ENCODE measurements at regions not wholly inside any gene's neighbourhood (a gene's known extent, or its start where the extent isn't known, plus 50 kb on each side); places are given as distances from the start of the nearest gene placed in this dataset.

DNA sequence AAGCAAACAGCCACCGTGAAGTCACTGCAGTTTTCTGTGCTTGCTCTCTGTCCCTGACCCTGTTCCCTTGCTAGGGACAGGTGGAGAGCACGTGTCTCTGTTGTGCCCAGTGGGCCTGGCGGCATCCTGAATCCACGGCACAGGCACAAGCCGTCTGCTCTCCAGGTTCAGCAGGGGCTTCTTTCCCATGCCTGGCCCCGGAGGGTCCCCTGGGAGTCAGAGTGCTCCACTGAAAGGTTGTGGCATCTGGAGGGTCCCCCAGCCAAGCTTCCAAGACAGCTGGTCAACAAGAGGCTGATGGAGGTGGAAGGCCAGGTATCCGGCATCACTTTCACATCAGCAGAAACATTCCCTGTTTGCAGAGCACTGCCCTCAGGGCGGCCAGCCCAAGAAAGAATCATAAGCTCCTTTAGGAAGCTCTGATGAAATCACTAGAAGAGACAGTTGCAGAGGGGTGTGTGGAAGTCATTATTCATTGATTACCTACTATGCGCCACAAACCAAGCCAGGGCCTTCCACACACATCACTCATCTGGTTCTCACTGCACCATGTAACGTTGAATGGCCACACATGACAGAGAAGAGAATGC, 346.4 kb upstream of the B3GAT1 start:
- no peak for DNase-seq

DNA sequence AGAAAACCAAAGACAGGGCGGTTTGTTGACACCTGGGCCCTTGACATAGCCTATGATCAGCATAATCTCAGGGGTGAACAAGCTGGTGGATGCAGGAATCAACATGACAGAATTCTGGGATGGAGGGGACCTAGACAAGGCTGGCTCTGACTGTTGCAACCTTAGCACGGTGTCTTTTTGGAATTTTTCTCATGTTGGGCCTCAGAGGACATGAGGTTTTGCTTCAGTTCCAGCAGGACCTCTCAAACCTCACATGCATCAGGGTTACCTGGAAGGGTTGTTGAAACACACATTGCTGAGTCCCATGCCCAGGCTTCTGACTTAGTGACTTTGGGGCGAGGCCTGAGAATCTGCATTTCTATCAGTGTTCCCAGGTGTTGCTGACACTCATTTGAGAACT, 345.6 kb upstream of the B3GAT1 start:
- no peak for DNase-seq

DNA sequence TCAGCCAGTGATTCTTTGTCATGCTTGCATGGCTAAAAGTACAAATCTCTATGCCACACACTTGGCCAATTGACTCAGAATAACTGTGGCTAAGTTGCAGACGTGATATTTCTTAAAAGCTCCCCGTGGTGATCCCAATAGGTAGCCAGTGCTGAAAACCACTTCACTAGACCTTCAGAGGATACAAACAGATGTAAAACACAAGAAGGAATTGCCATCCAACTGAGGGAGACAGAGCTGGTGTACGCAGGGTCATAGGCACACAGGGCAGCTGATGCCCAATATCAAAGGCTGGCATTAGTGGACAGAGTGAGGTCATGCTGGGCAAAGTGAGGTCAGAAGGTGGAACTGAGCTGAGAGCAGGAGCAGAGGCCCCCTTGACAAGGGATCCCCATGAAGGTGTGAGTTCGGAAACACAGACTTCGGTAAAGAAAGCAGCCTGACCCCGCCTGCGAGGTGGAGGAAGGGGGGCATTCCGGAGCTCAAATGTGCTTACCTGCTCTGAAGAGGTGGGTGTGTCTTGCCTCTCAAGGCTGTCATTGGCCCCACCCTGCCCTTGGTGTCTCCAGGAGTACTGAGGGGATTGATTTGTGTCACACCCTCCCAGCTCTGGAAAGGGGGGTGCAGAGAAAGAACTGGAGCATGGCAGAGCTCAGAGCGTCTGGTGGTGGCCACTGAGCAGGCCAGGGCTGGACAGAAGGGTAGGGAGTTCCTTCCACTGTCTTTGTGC, 344.9 kb upstream of the B3GAT1 start:
- DNase-seq = peak in 1 of 3 experiments; percentile 68

DNA sequence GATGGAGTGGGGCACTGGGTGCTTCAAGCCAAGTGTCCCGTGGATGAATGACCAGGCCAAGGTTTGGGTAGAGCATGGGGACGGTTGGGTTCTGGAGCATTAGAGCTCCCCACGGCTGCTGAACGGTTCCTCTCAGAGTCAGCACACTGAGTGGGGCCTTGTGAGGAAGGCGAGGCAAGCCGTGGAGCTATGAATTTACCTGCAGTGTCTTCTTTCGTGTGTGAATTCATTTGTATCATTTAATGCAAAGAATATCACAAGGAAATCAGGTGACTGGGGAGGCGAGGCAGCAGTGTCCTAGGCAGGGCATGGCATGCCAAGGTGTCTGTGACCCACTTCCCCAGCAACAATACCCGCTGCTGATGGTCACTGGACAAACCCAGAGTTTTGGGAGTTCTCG, 343.5 kb upstream of the B3GAT1 start:
- DNase-seq = no peak

DNA sequence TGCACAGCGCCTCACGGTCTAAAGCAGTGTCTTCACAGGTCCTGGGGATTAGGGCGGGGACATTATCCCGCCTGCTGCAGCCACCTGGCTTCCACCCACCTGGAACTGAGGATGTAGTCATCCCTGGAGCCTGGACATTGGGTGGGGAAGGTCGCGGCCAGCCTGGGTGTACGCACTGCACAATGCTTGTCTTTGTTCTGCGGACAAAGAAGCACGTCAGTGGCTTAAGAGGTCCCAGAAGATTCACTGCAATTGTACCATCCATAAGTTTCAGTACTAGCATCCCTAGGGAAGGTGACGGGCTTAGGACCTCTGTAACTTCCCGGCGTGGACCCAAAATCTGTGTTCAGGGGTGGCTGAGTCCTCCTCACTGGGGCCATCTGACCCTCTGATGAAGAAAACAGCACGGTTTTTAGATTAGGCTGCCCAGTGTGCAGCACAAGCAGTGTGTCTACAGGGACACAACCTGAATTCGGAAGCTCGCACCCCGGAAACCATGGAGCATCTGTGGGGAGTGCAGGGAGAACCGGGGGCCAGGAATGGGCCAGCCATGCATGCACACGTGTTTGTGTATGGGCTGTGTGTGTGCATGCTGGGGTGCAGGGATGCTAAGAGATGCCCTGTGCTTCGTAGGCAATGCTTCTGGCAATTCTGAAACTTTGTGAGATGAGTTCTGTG, 342.6 kb upstream of the B3GAT1 start:
- DNase-seq = no peak

DNA sequence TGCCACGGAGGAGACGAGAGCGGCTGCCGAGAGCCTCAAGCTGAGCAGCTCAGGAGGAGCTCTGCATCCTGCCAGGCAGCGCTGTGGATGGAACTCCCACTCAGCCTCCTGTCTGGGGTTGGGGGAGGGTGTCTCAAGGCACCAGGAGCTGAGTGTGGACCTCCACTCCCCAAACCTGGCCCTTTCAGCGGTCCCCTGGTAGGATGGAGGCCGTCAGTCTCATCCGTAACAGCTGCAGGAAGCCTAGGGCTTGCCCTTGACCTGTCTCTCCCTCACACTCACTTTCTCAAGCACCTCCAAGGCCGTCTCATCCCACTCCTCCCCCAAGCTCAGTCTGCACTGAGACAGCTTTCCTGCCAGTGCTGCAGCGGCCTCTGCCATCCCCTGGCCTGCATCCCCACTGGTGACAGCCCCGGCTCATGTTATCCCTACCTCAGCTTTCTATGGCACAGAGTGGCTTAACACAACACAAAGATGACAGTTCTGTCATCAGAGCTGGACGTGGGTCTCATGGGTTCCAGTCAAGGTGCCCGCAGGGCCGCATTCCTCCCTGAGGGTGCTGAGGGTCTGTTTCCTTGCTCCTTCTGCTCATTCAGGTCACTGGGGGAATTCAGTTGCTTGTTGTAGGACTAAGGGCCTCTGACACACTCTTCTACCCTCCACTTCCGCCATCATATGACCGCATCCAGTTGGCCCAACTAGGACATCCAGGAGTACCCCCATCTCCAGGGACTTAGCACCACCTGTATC, 341.9 kb upstream of the B3GAT1 start:
- DNase-seq = no peak

DNA sequence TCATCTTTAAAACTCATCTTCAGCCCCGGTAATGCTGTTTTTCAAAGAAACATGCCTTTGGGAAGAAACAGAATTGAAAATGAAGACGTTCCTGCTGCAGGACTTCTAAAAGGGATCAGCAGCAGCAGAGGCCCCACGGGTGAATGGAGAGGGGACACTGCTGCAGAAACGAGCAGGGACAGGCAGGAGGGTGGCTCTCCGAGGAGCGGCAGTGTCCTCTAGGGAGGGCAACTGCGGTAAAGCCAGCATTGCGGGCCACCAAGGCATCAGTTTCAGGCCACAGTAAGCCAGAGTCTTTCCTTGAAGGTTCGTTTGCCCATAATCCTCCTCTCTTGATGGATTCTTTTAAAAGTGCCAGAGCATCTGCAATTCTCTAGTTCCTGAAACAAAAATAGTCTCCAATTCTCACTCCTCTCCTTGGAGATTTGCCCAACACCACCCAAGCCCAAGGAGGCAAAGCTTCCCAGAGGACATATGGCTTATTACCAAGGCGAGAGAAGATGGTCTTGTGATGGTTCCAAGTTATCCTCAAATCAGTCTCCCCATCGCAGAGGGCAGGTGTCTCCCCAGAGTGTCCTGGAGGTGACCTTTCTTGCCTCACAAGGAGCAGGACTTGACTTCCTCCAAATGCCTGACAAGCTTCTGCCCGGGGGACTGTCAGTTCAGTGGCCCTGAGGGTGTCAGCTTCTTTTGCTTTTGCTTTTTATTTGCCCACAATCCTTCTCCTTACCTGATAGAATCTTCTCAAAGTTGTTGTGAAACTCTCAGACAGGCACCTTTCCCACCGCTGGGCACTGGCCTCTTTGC, 341.1 kb upstream of the B3GAT1 start:
- DNase-seq = no peak

DNA sequence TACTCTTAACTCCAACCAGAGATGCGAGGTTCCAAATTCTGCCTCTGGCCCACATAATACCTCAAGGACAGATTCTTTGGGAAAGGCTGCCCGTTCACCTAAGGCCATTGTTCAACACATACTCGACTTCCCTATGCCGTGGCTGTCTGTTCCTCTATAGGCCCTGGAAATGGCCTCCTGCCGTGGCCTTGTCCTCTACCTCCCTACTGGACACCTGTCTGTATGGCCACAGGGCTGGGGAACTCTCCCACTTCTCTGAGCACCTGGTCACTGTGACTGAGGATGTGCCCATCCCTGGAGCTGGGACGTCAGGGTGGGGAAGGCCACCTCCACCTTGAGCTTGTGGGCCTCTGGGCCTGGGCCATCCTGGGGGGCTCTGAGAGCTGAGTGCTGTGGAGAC, 340.5 kb upstream of the B3GAT1 start:
- DNase-seq = no peak

DNA sequence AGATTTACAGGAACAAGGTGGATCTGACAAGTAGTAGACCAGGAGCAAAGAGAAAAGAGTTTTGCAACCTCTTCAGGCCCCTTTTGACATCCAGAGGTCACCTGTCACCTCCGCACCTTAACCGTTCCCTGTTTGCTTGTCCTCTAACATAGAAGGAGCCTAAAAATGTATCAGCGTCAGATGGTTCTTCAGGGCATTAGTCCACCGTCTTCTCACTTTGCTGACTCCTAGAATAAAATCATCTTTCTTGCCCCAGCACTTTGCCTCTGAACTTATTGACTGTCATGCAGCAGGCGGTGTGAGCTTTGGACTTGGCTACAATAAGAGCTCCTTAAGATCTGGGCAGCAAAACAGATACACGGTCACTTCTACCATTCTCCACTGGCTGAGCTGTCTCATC, 339.7 kb upstream of the B3GAT1 start:
- no peak for DNase-seq

DNA sequence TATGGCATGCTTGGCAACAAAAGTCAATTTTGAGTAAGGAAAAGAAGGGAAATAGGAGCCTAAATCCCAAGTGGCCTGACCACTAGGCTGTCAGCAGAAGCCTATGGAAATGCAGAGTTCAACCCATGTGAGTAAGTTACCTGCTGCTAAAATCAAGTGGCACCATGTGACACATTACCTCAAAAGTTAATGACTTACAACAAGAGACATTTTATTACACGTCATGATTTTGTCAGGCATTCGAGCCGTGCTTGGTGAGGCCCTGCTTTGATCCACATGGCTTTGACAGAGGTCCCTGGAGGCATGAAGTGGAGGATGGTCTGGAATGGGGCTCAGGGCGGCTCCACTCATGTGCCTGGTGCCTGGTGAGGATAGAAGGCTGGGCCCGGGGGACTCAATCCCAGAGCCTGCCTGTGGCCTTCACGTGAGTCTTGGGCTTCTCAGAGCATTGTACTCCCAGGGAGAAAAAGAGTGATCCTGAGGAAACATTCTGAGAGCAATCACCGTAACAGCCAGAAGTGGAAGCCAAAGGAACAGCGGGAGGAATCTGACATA, 339.1 kb upstream of the B3GAT1 start:
- DNase-seq = no peak

DNA sequence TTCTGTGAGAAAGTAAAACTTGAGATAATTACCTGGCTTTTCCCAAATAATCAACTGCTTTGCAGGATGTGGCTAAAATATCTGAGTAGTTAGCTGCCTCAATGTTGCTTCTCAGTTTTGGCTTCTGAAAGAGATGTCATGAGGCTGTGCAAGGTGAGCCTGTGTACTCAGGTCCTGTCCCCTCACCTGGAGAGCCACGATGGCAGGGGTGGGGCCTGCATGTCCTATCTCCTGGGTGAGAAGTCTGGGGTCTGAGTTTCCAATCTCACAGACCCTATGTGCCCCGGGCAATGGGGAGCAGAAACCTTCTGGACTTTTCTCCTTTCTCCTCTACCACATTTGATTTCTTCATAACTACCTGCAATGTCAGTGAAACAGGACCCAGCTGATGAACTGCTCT, 338.6 kb upstream of the B3GAT1 start:
- no peak for DNase-seq

DNA sequence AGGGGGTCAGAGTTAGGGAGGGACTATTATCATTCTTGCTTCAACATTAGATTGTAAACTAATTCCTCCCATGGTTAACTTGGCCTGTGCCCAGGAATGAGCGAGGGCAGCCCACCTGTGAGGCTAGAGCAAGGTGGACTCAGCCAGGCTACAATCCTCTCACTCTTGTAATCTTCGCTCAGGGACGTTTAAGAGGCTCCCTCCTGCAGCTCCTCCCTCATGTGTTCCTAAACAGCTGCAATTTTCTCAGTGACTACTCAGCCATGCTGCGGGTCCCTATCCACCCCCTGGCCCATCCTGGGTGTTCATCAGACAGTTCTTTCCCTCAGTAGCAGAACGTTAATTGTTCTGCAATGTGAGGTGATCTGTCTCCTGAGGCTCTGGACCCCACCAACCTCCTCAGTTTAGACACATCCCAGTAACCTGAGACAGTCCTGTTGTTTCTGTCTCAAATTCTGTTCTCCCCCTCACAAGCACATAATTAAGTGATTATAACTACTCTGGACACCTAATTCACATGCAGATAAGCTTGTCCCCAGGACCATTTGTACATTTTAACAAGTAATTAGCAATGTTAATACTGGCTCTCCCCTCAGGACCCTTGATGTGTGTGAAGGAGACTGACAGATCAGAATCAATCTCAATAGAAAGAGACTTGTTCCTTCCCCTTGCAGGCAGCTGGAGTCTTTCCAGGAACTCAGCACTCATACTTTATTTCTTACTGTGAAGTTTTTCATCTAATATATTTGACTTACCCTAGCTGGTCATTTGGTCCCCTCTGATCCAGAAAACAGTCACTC, 337.2 kb upstream of the B3GAT1 start:
- no peak for DNase-seq

DNA sequence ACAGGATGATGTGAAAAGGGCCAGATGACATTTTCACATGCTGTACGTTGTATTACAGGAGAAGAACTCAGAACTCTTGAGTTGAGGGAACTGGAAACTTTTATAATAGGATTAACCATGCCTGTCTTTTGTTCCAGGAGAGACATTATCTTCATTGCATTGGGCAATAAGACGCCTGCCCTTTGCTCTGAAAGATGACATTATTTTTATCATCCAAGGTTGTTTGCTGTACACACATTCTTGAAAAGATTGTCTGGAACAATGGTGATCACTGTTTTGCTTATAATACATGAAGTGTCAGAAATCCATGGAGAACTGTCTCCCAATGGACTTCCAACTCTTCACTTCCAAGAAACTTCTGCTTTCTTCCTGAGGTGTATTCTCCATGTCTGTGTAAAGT, 334.6 kb upstream of the B3GAT1 start:
- no peak for DNase-seq

DNA sequence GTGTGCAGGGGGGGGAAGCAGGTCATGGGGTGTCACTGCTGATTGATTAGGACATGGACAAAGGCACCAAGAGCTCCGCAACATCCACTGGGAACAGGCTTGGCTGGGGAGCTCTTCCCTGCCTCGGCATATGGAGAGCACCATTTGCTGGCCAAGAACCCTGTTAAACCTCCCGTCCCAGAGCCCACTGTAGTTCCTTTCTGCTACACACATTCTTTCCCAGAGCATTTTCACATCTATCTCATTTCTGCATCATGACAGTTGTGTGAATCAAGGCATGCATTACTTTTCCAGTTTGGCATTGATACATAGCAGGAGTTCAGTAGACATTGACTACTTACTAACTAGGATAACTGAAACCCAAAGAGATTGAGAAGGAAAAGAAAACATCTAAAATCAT, 333.4 kb upstream of the B3GAT1 start:
- no peak for DNase-seq

DNA sequence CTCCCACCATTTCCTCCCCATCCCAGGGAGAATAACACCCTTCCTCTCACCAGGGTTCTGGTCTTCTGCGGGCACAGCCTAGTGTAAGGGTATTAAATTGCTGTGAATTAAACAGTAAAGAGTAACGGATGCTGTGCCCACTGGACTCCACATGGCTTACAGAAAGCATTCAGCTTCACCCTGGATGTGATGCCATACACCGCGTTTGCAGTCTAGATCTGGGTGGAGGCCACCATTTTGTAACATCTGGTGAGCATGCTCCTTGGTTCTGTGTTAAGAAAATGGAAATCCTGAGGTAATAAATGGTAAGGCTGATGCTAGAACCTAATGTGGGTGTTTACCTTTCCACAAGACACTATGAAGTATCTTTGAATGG, 331.8 kb upstream of the B3GAT1 start:
- DNase-seq = no peak

DNA sequence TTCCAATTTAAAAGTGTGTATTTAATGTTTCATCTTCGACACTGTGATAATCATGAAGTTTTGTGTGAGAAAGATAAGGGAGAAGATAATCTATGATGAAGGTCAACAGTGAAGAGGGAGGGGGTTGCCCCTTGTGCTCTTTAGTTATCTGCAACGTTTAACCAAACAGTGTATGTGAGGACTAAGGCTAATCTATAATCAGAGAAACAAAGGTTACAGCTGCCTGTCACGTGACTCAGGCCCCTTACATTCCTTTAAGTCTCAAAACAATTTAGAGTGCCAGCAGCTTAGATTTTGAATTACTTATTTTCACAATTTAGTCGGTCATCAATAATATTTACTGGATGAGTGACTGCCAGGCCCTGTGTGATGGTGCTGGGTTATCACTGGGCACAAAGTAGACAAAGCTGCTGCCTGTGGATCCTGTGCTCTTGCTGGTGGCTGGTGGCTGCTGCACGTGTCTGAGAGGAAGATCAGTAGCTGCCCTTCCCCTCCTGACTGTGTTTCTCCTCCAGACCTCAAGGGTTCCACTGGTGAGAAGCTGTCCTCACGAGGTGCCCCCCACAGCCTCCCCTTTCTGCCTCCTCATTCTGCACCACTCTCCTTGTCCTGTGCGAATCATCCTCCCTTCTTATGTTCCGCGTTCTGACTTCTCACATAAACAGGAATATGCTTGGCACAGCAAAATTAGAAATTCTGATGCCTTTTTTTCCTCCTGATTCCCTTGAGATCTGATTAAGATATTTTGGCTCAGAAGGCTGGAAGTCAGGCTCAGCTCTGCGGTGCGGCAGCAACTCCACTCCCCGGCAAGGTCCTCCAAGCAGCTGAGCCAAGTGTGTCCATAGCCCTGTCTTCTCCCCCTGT, 331.1 kb upstream of the B3GAT1 start:
- no peak for DNase-seq

DNA sequence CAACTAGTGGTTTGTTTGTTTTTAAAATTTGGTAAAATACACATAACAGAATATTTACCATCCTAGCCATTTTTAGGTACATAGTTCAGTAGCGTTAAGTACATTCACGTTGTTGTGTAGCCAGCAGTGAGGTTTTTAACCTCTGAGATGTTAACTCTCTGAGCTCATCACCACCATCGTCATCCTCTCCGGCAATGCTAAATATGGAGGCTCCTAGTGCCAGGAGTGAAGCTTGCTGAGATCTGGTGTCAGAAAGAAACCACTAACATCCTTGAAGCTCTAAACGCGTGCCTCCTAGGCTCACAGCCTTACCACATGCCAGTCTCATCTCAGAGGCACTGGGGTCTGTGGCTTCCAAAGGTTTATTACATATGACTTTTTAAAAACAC, 330.2 kb upstream of the B3GAT1 start:
- DNase-seq = no peak

DNA sequence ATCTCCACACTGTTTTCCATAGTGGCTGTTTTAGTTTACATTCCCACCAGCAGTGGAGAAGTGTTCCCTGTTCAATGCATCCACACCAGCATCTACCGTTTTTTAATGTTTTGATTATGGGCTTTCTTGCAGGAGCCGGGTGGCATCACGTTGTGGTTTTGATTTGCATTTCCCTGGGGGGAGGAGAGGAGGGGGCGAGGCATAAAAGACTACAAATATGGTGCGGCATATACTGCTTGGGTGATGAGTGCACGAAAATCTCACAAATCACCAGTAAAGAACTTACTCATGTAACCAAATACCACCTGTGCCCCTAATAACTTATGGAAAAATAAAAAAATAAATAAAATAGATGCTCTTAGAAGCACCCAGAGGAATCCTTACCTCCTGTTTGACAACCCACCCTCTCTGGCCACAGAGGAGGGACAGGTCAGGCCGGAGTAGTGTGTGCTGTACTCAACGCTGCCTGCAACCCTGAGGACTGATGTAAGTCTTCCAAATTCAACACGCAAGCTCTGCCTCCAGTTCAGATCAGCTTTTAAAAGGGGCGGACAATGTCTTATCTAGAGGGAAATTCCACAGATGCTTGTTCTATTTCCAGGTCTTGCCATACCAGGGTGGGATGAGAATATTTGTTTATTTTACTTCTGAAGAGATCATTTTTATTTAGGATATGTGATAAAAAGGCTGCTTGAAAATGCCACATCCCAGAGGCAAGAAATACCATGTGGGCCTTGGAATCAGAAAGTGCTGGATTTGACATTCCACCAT, 329.6 kb upstream of the B3GAT1 start:
- DNase-seq = peak in 1 of 3 experiments; percentile 54

DNA sequence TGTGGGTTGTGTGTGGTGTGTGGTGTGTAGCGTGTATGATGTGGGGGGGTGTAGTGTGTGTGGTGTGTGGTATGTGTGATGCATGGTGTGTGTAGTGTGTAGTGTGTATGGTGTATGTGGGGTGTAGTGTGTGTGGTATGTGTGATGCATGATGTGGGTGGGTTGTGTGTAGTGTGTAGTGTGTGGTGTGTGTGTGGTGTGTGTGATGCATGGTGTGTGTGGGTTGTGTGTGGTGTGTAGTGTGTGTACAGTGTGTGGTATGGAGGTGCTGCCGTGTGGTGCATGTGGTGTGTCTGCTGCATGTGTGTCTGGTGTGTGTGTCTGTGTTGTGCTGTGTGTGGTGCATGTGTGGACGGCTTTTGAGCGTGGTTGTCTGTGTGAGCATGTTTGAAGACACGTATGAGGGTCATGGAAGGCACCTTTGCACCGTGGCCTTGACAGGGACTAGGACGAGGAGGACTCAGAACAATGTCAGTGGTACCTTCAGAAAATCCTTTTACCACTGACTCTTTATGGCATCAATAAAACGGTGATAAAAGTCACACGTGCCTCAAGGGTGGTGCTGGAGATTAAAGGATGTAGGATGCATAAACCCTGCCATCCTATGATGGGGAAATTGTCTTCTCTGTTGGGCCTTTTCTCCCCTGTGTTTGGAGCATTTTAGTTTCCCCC, 328.7 kb upstream of the B3GAT1 start:
- no peak for DNase-seq

Measured in NCI-H1417 (cell line).